GM21786 (cell line): ENCODE measurements at regions not wholly inside any gene's neighbourhood (a gene's known extent, or its start where the extent isn't known, plus 50 kb on each side); places are given as distances from the start of the nearest gene placed in this dataset.
"Not testable (repeated sequence)": the region's sequence is repeated elsewhere in the genome, so short reads cannot be mapped to it uniquely, and the experiment has no call there.

ENCODE experiments used
- ATAC-seq: cut with Tn5 transposase; IDR thresholded peaks from one replicate; pipeline ENCODE4 v1.9.1; 2021; ENCODE audit not compliant: unreplicated experiment

GRCh38 chr2:111493720-111494078, 373.0 kb downstream of the BCL2L11 start:
- not testable (repeated sequence) for ATAC-seq

- peak; percentile 30 for ATAC-seq
Measured at GRCh38 chr2:111494288-111494980, 373.7 kb downstream of the BCL2L11 start.

- peak; percentile 71 for ATAC-seq
Measured at GRCh38 chr2:111494981-111495315, 374.2 kb downstream of the BCL2L11 start.

GRCh38 chr2:111495636-111496035, 374.9 kb downstream of the BCL2L11 start:
- ATAC-seq, result not testable (repeated sequence)

- not testable (repeated sequence) for ATAC-seq
Measured at GRCh38 chr2:111496176-111496575, 375.5 kb downstream of the BCL2L11 start.

GRCh38 chr2:111496860-111497259, 376.1 kb downstream of the BCL2L11 start:
- not testable (repeated sequence) for ATAC-seq

GRCh38 chr2:111497270-111497669, 376.6 kb downstream of the BCL2L11 start:
- ATAC-seq, result not testable (repeated sequence)

GRCh38 chr2:111500536-111501062, 379.9 kb downstream of the BCL2L11 start:
- ATAC-seq, result not testable (repeated sequence)

GRCh38 chr2:111503844-111504570, 380.0 kb downstream of the ANAPC1 start:
- ATAC-seq, result not testable (repeated sequence)

GRCh38 chr2:111504571-111504942, 379.4 kb downstream of the ANAPC1 start:
- not testable (repeated sequence) for ATAC-seq

- ATAC-seq, result not testable (repeated sequence)
Measured at GRCh38 chr2:111505267-111505666, 378.7 kb downstream of the ANAPC1 start.

- ATAC-seq, result peak; percentile 93
Measured at GRCh38 chr2:111506936-111507335, 377.1 kb downstream of the ANAPC1 start.

- ATAC-seq, result not testable (repeated sequence)
Measured at GRCh38 chr2:111509225-111509869, 374.6 kb downstream of the ANAPC1 start.

GRCh38 chr2:111510384-111510783, 373.6 kb downstream of the ANAPC1 start:
- ATAC-seq, result not testable (repeated sequence)

- not testable (repeated sequence) for ATAC-seq
Measured at GRCh38 chr2:111511062-111511461, 372.9 kb downstream of the ANAPC1 start.

GRCh38 chr2:111512378-111512777, 371.6 kb downstream of the ANAPC1 start:
- ATAC-seq, result not testable (repeated sequence)

- not testable (repeated sequence) for ATAC-seq
Measured at GRCh38 chr2:111514138-111514537, 369.9 kb downstream of the ANAPC1 start.

- not testable (repeated sequence) for ATAC-seq
Measured at GRCh38 chr2:111517050-111517720, 366.8 kb downstream of the ANAPC1 start.

- ATAC-seq, result not testable (repeated sequence)
Measured at GRCh38 chr2:111517721-111518053, 366.3 kb downstream of the ANAPC1 start.

- ATAC-seq, result no peak
Measured at GRCh38 chr2:111519071-111519470, 364.9 kb downstream of the ANAPC1 start.

GRCh38 chr2:111522231-111522768, 361.7 kb downstream of the ANAPC1 start:
- no peak for ATAC-seq
